Epidermal melanocyte (primary cell): ENCODE measurements at regions not wholly inside any gene's neighbourhood (a gene's known extent, or its start where the extent isn't known, plus 50 kb on each side); places are given as distances from the start of the nearest gene placed in this dataset.

Experiments used
- DNase-seq: peaks from one replicate; pipeline ENCODE4 v3.0.0; 2011; ENCODE audit warnings: low spot score; ENCODE audit not compliant: insufficient read length

GRCh38 chr14:44154446-44154845 lies 352.6 kb downstream of the FSCB start:
- no peak for DNase-seq

- DNase-seq = no peak
Measured at GRCh38 chr14:44151130-44151820, 355.8 kb downstream of the FSCB start.

- DNase-seq = no peak
Measured at GRCh38 chr14:44149597-44149996, 357.5 kb downstream of the FSCB start.

GRCh38 chr14:44142006-44142405 lies 365.1 kb downstream of the FSCB start:
- no peak for DNase-seq

- no peak for DNase-seq
Measured at GRCh38 chr14:44135972-44136371, 371.1 kb downstream of the FSCB start.

GRCh38 chr14:44131861-44132260 lies 375.2 kb downstream of the FSCB start:
- DNase-seq = no peak

GRCh38 chr14:44113769-44114730 lies 393.0 kb downstream of the FSCB start:
- no peak for DNase-seq

- no peak for DNase-seq
Measured at GRCh38 chr14:44112774-44113460, 394.2 kb downstream of the FSCB start.

- no peak for DNase-seq
Measured at GRCh38 chr14:44109036-44109435, 398.0 kb downstream of the FSCB start.

GRCh38 chr14:44108601-44109000 lies 398.5 kb downstream of the FSCB start:
- DNase-seq = no peak

- no peak for DNase-seq
Measured at GRCh38 chr14:44107156-44107555, 399.9 kb downstream of the FSCB start.

- DNase-seq = no peak
Measured at GRCh38 chr14:44099743-44100488, 407.2 kb downstream of the FSCB start.

GRCh38 chr14:44081146-44081545 lies 425.9 kb downstream of the FSCB start:
- no peak for DNase-seq

- DNase-seq = no peak
Measured at GRCh38 chr14:44070046-44070445, 437.0 kb downstream of the FSCB start.

- no peak for DNase-seq
Measured at GRCh38 chr14:44053422-44053821, 453.7 kb downstream of the FSCB start.

- no peak for DNase-seq
Measured at GRCh38 chr14:44041700-44042099, 465.4 kb downstream of the FSCB start.

GRCh38 chr14:44040561-44040960 lies 466.5 kb downstream of the FSCB start:
- no peak for DNase-seq

- DNase-seq = no peak
Measured at GRCh38 chr14:44036248-44036647, 470.8 kb downstream of the FSCB start.

GRCh38 chr14:44035707-44036106 lies 471.4 kb downstream of the FSCB start:
- DNase-seq = no peak

GRCh38 chr14:44030831-44031383 lies 476.2 kb downstream of the FSCB start:
- DNase-seq = no peak

GRCh38 chr14:44029933-44030332 lies 477.1 kb downstream of the FSCB start:
- no peak for DNase-seq
